ENCODE measurements at regions not wholly inside any gene's neighbourhood (a gene's known extent, or its start where the extent isn't known, plus 50 kb on each side); places are given as distances from the start of the nearest gene placed in this dataset.

- Histone ChIP-seq H3K27me3 (ENCODE audit: control insufficient read depth, insufficient read depth, low read length) (no peaks in the 10 kb centered on the region), H3K9me3 (ENCODE audit: control insufficient read depth, insufficient read depth, low read depth, low read length) (no peaks in the 10 kb centered on the region), H3K27ac (ENCODE audit: low read length) (peak overlapping the region; percentile 68; the same call in 1 of the 2 replicates), H3K36me3 (ENCODE audit: control insufficient read depth, insufficient read depth, low read length) (no peaks in the 10 kb centered on the region), H3K4me3 (ENCODE audit: low read depth in 2 of 2, low read length in 2 of 2) (no peak overlapping the region), H3K4me1 (ENCODE audit: control insufficient read depth, insufficient read depth, low read length) (peaks cover 15% of the 10 kb centered on the region)
- in situ Hi-C loops (cut with HindIII; ENCODE audit: low pct_unique_long_range_greater_than_20kb, low sequenced_read_pairs): no loop called here
- DNase-seq (ENCODE audit: low read depth, low spot score): no peak
- ATAC-seq: no peak
- TF ChIP-seq SIN3A (IDR thresholded peaks at IDR 0.05; ENCODE audit: borderline replicate concordance, insufficient read depth, low read depth, low read length) (no peak), REST (IDR thresholded peaks at IDR 0.05; ENCODE audit: insufficient read depth in 1 of 2, low read depth in 2 of 2, low read length in 1 of 2) (no peak), CTCF (IDR thresholded peaks at IDR 0.05) (no peak), POLR2AphosphoS5 (IDR thresholded peaks at IDR 0.05; ENCODE audit: low read depth, low read length) (no peak), TCF7L2 (IDR thresholded peaks at IDR 0.05; ENCODE audit: low read depth, low read length) (no peak)
- CTCF ChIA-PET: no interaction called here
- no TSS peak for BruUV-seq (replicated peaks)
- intact Hi-C loops (cut with micrococcal nuclease; ENCODE audit: unreplicated experiment): no loop called here
- POLR2A ChIA-PET: no interaction called here
Observed at GRCh38 chr5:57893926-57894325, 411.3 kb upstream of the ACTBL2 start.

GRCh38 chr5:57891443-57891842 is 408.8 kb upstream of the ACTBL2 start:
- ATAC-seq: no peak
- ChIA-PET POLR2A (no interaction called here), CTCF (interaction anchor here (2.1 kb wide), 1 partner anchor 569 kb away, joined by 5 read pairs; no protein-coding TSS in a partner anchor)

More at GRCh38 chr5:57891443-57891842, 408.8 kb upstream of the ACTBL2 start:
- Histone ChIP-seq H3K4me1 (ENCODE audit: control insufficient read depth, insufficient read depth, low read length) (peaks cover 31% of the 10 kb centered on the region), H3K4me3 (ENCODE audit: low read depth in 2 of 2, low read length in 2 of 2) (no peak overlapping the region), H3K27me3 (ENCODE audit: control insufficient read depth, insufficient read depth, low read length) (no peaks in the 10 kb centered on the region), H3K27ac (ENCODE audit: low read length) (peak overlapping the region; percentile 95), H3K36me3 (ENCODE audit: control insufficient read depth, insufficient read depth, low read length) (no peaks in the 10 kb centered on the region), H3K9me3 (ENCODE audit: control insufficient read depth, insufficient read depth, low read depth, low read length) (no peaks in the 10 kb centered on the region)
- DNase-seq (ENCODE audit: low read depth, low spot score): no peak
- TF ChIP-seq SIN3A (IDR thresholded peaks at IDR 0.05; ENCODE audit: borderline replicate concordance, insufficient read depth, low read depth, low read length) (no peak), REST (IDR thresholded peaks at IDR 0.05; ENCODE audit: insufficient read depth in 1 of 2, low read depth in 2 of 2, low read length in 1 of 2) (no peak), TCF7L2 (IDR thresholded peaks at IDR 0.05; ENCODE audit: low read depth, low read length) (no peak), CTCF (IDR thresholded peaks at IDR 0.05) (no peak), POLR2AphosphoS5 (IDR thresholded peaks at IDR 0.05; ENCODE audit: low read depth, low read length) (no peak)
- BruUV-seq (replicated peaks): no TSS peak
- in situ Hi-C loops (cut with HindIII; ENCODE audit: low pct_unique_long_range_greater_than_20kb, low sequenced_read_pairs) (no loop called here), intact Hi-C loops (cut with micrococcal nuclease; ENCODE audit: unreplicated experiment) (no loop called here)

Measured in Panc1 (cell line).